ENCODE measurements at regions not wholly inside any gene's neighbourhood (a gene's known extent, or its start where the extent isn't known, plus 50 kb on each side); places are given as distances from the start of the nearest gene placed in this dataset.

DNA sequence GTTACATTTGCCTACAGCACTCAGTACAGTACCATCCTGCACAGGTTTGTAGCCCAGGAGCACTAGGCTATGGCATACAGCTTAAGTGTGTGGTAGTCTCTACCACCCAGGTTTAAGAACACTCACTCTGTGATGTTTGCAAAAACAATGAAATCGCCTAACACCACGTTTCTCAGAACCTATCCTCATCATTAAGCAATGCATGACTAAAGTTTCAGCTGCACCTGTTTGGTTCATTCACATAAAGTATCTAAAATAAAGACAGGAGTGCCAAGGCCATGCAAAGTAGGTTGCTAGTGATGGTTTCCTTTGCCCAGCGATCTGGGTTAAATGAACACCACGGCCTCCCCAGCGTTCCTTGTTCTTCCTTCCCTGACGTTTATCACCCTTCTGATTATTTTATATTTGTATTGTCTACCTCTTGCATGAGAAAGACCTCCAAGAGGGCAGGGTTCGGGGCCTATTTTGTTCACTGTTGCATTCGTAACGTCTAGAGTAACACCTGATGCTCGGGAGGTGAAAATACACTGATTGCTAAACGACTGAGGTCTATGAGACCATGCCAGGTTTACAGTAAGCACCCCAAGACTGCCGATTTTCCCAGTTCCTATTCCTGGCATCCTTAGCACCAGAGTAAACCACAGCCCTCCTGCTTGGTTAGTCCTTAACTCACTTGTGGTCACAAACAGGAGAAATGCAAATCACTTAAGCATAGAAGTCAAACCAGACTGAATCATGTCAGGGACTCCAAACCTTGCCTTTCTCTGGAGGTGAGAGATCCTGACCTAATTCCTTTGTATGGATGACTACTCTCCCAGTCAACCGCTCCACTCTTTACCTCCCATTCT is 204.1 kb upstream of the NFE2L3 start:
- H3K9me3 ChIP-seq, result no peaks in the 10 kb centered on the region
- H3K27ac ChIP-seq, result peak overlapping the region in 1 of 4 donors; percentile 12
- H3K36me3 ChIP-seq, result no peaks in the 10 kb centered on the region
- TF ChIP-seq, protein P1, sequence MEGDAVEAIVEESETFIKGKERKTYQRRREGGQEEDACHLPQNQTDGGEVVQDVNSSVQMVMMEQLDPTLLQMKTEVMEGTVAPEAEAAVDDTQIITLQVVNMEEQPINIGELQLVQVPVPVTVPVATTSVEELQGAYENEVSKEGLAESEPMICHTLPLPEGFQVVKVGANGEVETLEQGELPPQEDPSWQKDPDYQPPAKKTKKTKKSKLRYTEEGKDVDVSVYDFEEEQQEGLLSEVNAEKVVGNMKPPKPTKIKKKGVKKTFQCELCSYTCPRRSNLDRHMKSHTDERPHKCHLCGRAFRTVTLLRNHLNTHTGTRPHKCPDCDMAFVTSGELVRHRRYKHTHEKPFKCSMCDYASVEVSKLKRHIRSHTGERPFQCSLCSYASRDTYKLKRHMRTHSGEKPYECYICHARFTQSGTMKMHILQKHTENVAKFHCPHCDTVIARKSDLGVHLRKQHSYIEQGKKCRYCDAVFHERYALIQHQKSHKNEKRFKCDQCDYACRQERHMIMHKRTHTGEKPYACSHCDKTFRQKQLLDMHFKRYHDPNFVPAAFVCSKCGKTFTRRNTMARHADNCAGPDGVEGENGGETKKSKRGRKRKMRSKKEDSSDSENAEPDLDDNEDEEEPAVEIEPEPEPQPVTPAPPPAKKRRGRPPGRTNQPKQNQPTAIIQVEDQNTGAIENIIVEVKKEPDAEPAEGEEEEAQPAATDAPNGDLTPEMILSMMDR (IDR thresholded peaks at IDR 0.05), result no peak
- TF ChIP-seq POLR2A (IDR thresholded peaks at IDR 0.05), result no peak
- no peaks in the 10 kb centered on the region for H3K27me3 ChIP-seq
- no peak overlapping the region for H3K4me3 ChIP-seq
- no peak for DNase-seq
- H3K4me1 ChIP-seq, result peaks cover 0 to 21% (median 12%) of the 10 kb centered on the region in 4 donors

DNA sequence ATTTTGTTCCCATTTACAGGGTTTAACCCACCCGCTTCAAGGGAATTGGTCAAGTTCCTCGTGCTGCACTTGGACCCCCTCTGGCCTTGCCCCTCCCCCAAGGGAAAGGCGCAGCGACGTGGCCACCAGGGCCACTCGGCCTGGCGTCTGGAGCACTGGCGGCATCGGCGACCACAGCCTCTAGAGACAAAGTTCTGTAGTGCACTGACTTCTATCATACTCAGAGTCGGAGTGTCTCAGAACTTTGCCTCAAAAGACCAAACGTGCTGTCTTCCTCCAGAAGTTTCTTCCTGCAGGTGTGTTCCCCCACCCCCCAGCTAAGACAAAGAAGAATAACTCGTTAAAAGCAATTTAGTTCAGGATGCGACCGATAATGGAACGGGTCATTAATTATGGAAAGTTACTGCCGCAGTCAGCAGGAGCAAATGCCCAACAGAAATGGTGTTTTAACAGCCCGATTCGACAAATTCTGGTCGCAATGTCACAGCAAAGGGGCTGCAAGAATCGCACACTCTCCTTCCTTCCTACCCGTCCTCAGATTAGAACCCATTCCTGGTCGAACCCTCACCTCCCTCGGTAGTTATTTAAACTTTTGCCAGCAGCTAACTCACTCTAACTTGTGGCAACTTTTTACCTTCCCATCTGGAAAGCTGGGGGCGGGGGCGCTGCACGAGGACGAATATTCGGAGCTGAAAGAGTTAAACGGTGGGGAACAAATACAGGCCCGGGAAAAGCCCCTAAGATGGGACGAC is 202.1 kb upstream of the NFE2L3 start:
- peak overlapping the region; percentile 51 to 89 (median 77) for H3K4me3 ChIP-seq
- H3K4me1 ChIP-seq, result peaks cover 0 to 21% (median 12%) of the 10 kb centered on the region in 4 donors
- peak in 2 of 3 donors; percentile 62 to 63 for DNase-seq
- H3K27me3 ChIP-seq, result no peaks in the 10 kb centered on the region
- no peaks in the 10 kb centered on the region for H3K9me3 ChIP-seq
- no peaks in the 10 kb centered on the region for H3K36me3 ChIP-seq
- peak overlapping the region; percentile 31 to 86 (median 70) for H3K27ac ChIP-seq
- no peak for TF ChIP-seq POLR2A (IDR thresholded peaks at IDR 0.05)
- TF ChIP-seq, protein P1 (IDR thresholded peaks at IDR 0.05), result peak in 3 of 6 experiments; percentile 19 to 32 (median 27)

DNA sequence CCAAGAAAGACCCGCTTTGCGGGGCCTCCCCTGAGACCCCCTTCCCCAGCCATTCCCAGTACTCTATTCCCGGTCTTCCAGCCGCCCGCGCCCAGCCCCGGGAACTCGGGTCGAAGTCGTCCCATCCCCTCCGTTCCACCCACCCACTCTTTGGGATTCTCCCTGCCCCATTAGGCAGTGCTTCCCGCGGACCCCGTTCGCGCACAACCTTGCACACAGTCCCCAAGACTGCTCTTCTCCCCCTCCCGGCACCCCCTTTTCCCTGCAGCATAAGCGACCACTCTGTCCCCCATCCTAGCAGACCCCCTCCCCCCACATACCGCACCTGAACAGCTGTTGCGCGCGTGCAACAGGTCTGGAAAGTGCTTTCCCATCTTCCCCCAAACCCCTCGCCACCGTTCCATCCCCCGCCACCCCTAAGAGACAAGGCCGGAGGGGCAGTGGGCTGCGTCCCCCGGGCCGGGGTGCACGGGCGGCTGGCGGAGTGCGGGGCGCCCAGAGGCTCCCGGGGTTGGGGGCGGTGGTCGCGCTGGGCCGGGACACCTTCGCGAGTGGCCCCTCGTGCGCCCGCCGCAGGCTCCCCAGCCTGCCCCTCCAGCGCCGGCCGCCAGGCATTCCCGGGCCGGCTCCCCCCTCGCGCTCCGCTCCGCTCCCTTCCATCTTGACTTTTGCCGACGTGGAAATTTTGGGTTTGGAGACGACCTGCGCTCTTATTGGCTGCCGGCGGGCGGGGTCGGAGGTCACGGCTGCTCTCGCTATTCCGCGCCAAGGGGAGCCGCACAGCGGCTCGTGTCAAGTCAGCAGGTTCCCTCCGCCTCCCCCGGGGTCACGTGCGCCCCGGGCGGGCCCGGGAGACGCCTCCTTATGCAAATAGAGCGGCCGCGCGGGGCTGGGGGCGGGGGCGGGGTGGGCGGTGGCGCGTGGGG is 201.2 kb upstream of the NFE2L3 start:
- TF ChIP-seq POLR2A (IDR thresholded peaks at IDR 0.05), result no peak
- TF ChIP-seq, protein P1 (IDR thresholded peaks at IDR 0.05), result peak in 1 of 6 experiments; percentile 26
- H3K9me3 ChIP-seq, result no peaks in the 10 kb centered on the region
- DNase-seq, result peak; percentile 86 to 97 (median 96)
- peaks cover 0 to 21% (median 12%) of the 10 kb centered on the region in 4 donors for H3K4me1 ChIP-seq
- H3K36me3 ChIP-seq, result no peaks in the 10 kb centered on the region
- H3K4me3 ChIP-seq, result peak overlapping the region; percentile 51 to 89 (median 77)
- peak overlapping the region; percentile 63 to 90 (median 76) for H3K27ac ChIP-seq
- no peaks in the 10 kb centered on the region for H3K27me3 ChIP-seq

DNA sequence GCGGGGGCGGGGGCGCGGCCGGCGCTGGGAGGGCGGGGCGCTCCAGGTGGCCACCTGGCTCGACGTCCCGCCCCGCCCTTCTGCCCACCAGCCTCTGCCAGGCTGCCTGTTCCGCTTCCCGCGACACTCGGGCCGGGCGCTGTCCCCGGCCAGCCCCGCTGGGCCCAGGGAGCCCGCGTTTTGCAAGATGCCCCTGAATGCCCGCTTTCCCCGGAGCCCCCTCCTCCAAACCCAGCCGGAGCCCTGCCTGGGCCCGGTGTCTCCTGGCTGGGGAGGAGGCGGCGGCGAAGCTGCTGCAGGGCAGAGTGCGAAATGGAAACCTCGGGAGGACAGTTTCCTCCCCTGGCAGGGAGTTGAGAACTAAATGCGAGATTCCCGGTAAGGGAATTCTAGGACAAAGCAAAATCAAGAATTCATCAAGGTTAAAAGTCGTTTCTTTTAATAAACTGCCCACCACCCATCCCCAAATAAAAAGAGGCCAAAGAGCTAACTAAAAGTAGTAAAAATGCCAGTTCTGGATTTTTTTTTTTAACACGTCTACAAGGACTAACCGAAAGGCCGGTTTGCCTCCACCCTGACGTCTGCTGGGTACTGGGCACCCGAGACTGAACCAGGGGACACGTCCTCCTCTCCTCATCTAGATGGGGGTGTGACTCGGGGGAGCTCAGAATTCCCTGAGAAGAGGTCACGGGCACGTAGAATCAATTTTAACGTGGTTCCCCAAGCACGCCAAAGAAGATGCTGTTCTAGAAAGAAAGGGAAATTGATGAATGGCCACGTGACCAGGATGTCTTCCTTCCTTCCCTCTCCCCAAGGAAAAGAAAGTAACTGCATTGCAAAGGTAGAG is 200.4 kb upstream of the NFE2L3 start:
- DNase-seq, result peak in 1 of 3 donors; percentile 56
- H3K27me3 ChIP-seq, result no peaks in the 10 kb centered on the region

More for the DNA sequence above, 200.4 kb upstream of the NFE2L3 start:
- H3K4me3 ChIP-seq, result peak overlapping the region; percentile 51 to 89 (median 77)
- H3K4me1 ChIP-seq, result peaks cover 0 to 21% (median 12%) of the 10 kb centered on the region in 4 donors
- no peaks in the 10 kb centered on the region for H3K36me3 ChIP-seq
- no peaks in the 10 kb centered on the region for H3K9me3 ChIP-seq
- H3K27ac ChIP-seq, result peak overlapping the region; percentile 58 to 90 (median 76)
- peak; percentile 79 to 91 for TF ChIP-seq POLR2A (IDR thresholded peaks at IDR 0.05)
- TF ChIP-seq, protein P1 (IDR thresholded peaks at IDR 0.05), result no peak

Measured in Peyer's patch (tissue), 4 donors.